Endothelial cell of umbilical vein (primary cell): ENCODE measurements at regions not wholly inside any gene's neighbourhood (a gene's known extent, or its start where the extent isn't known, plus 50 kb on each side); places are given as distances from the start of the nearest gene placed in this dataset.

Experiments used
- CTCF ChIP-seq, 2 donors: IDR thresholded peaks; 1 replicate in 1 of 2; 2 replicates in 1 of 2; pipeline ENCODE4 v1.5.1; 2011; ENCODE audit warnings: low read length in 2 of 2, mild to moderate bottlenecking in 2 of 2, moderate library complexity in 2 of 2, control low read depth in 1 of 2, inconsistent platforms in 1 of 2, low read depth in 1 of 2; ENCODE audit not compliant: insufficient read depth in 1 of 2; ENCODE audit errors: extremely low read depth in 1 of 2
- EZH2 ChIP-seq: IDR thresholded peaks from 2 replicates; pipeline ENCODE4 v1.6.1; 2012; ENCODE audit warnings: borderline replicate concordance, low read depth, mild to moderate bottlenecking, moderate library complexity, low read length, inconsistent platforms; ENCODE audit not compliant: severe bottlenecking
- FOS ChIP-seq: IDR thresholded peaks from 2 replicates; pipeline ENCODE4 v1.6.1; 2011; ENCODE audit warnings: mild to moderate bottlenecking, low read length, moderate library complexity, borderline replicate concordance; ENCODE audit not compliant: insufficient read depth
- JUN ChIP-seq: IDR thresholded peaks from 2 replicates; pipeline ENCODE4 v1.6.1; 2011; ENCODE audit warnings: borderline replicate concordance, low read depth; ENCODE audit not compliant: insufficient read length, insufficient read depth
- MAX ChIP-seq: IDR thresholded peaks from 2 replicates; pipeline ENCODE4 v1.6.1; 2011; ENCODE audit not compliant: insufficient read depth, insufficient read length
- MYC ChIP-seq: IDR thresholded peaks from one replicate; pipeline ENCODE4 v1.6.1; 2011; ENCODE audit warnings: mild to moderate bottlenecking, low read depth, low read length
- POLR2A ChIP-seq: IDR thresholded peaks from 2 replicates; pipeline ENCODE4 v1.6.1; 2012; ENCODE audit warnings: low read depth, mild to moderate bottlenecking, control low read depth, low read length
- POLR2AphosphoS5 ChIP-seq: IDR thresholded peaks from 2 replicates; pipeline ENCODE4 v1.6.1; 2012; ENCODE audit warnings: low read depth, mild to moderate bottlenecking, control low read depth, low read length, moderate library complexity; ENCODE audit not compliant: insufficient read depth

DNA sequence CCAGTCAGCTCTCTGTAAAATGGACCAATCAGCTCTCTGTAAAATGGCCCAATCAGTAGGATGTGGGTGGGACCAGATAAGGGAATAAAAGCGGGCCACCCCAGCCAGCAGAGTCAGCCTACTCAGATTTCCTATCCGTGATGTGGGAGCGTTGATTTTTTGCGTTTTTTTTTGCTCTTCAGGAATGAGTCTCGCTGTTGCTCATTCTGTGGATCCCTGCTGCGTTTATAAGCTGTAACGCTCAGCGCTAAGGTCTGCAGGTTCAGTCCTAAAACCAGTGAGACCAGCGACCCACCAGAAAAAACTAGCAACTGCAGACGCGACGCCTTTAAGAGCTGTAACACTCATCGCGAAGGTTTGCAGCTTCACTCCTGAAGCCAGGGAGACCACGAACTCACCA lies 435.7 kb downstream of the SLITRK6 start:
- TF ChIP-seq CTCF (IDR thresholded peaks at IDR 0.05; ENCODE audit: extremely low read depth in 1 of 2, insufficient read depth in 1 of 2, low read depth in 1 of 2, low read length in 2 of 2) (no peak), POLR2A (no peak), JUN (no peak), EZH2 (no peak), MYC (no peak), FOS (no peak), POLR2AphosphoS5 (no peak), MAX (no peak)
